ENCODE measurements at regions not wholly inside any gene's neighbourhood (a gene's known extent, or its start where the extent isn't known, plus 50 kb on each side); places are given as distances from the start of the nearest gene placed in this dataset.

DNA sequence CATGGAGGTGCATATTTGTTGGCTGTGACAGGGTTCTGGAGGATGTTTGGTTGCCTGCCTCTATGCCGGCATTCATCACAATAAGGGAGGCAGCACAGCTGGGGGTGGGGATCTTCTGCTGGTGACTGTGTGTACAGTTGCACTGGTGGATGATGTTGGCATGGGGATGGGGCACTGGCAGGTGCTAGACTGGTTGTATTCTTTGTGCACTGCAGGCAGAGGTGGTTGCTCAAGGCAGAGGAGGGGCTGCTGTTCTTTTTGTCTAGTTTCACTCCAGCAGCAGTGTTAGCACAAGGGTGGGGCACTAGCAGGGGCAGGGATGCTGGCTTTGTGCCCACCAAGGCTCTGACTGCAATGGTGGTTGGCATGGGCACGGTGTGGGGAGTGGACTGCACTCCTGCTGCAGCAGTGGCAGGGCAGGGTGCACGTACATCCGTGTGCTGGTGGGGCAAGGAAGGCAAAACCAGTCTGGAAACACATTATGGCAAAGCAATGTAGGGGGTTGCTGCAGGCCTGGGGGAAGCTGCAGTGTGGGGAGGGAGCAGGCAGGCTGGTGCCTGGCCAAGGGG lies 69.3 kb downstream of the ISOC1 start:
- no peak overlapping the region for H3K4me3 Mint-ChIP-seq
- H3K27ac Mint-ChIP-seq, result no peak overlapping the region
- H3K36me3 Mint-ChIP-seq (ENCODE audit: low read depth), result no peaks in the 10 kb centered on the region
- CTCF ChIA-PET, result no interaction called here
- no peak for DNase-seq
- peaks cover 10% of the 10 kb centered on the region for H3K9me3 Mint-ChIP-seq
- POLR2A ChIA-PET, result interaction anchor here (0.5 kb wide), 1 partner anchor 1088 kb away, joined by 4 read pairs; no protein-coding TSS in a partner anchor
- H3K4me1 Mint-ChIP-seq, result no peaks in the 10 kb centered on the region
- H3K27me3 Mint-ChIP-seq, result no peaks in the 10 kb centered on the region

DNA sequence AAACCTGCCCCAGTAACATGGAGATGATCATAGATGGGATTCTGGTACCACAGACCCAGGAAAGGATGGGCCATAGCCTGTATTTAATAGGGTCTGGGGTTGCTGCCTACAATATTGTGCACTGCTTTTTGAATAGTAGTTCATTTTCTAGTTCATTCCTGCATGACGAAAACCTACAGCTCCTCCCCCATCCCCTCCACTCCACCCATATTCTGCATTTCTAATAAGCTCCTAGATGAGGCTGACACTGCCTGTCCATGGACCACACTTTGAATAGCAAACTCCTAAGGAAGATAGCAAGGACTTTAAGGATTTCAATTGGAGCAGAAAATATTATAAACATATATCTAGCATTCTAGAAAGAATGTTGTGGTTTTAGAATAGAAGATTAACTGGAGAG lies 75.5 kb downstream of the ISOC1 start:
- no peaks in the 10 kb centered on the region for H3K9me3 Mint-ChIP-seq
- no peak overlapping the region for H3K4me3 Mint-ChIP-seq
- ChIA-PET CTCF (no interaction called here), POLR2A (no interaction called here)
- H3K36me3 Mint-ChIP-seq (ENCODE audit: low read depth), result no peaks in the 10 kb centered on the region
- DNase-seq, result no peak
- no peak overlapping the region for H3K27ac Mint-ChIP-seq
- no peaks in the 10 kb centered on the region for H3K4me1 Mint-ChIP-seq
- no peaks in the 10 kb centered on the region for H3K27me3 Mint-ChIP-seq

- no peaks in the 10 kb centered on the region for H3K27me3 Mint-ChIP-seq
- no peak for DNase-seq
- no peak overlapping the region for H3K27ac Mint-ChIP-seq
- no peak overlapping the region for H3K4me3 Mint-ChIP-seq
- ChIA-PET POLR2A (no interaction called here), CTCF (no interaction called here)
- H3K4me1 Mint-ChIP-seq, result no peaks in the 10 kb centered on the region
- H3K9me3 Mint-ChIP-seq, result no peaks in the 10 kb centered on the region
- no peaks in the 10 kb centered on the region for H3K36me3 Mint-ChIP-seq (ENCODE audit: low read depth)
Measured at GRCh38 chr5:129171194-129171944, 76.8 kb downstream of the ISOC1 start.

- CTCF ChIA-PET, result no interaction called here
- H3K27ac Mint-ChIP-seq, result no peak overlapping the region
- POLR2A ChIA-PET, result no interaction called here
- no peaks in the 10 kb centered on the region for H3K27me3 Mint-ChIP-seq
- H3K36me3 Mint-ChIP-seq (ENCODE audit: low read depth), result no peaks in the 10 kb centered on the region
- no peaks in the 10 kb centered on the region for H3K9me3 Mint-ChIP-seq
- no peak for DNase-seq
- no peaks in the 10 kb centered on the region for H3K4me1 Mint-ChIP-seq
- H3K4me3 Mint-ChIP-seq, result no peak overlapping the region
Measured at GRCh38 chr5:129172580-129172979, 78.0 kb downstream of the ISOC1 start.

- Mint-ChIP-seq H3K9me3 (no peaks in the 10 kb centered on the region), H3K27ac (no peak overlapping the region), H3K4me3 (no peak overlapping the region), H3K4me1 (no peaks in the 10 kb centered on the region), H3K36me3 (ENCODE audit: low read depth) (no peaks in the 10 kb centered on the region), H3K27me3 (no peaks in the 10 kb centered on the region)
- DNase-seq, result no peak
- POLR2A ChIA-PET, result no interaction called here
- CTCF ChIA-PET, result interaction anchor here (0.6 kb wide), 1 partner anchor 194 kb away, joined by 3 read pairs; no protein-coding TSS in a partner anchor
Measured at GRCh38 chr5:129173771-129174170, 79.2 kb downstream of the ISOC1 start.

DNA sequence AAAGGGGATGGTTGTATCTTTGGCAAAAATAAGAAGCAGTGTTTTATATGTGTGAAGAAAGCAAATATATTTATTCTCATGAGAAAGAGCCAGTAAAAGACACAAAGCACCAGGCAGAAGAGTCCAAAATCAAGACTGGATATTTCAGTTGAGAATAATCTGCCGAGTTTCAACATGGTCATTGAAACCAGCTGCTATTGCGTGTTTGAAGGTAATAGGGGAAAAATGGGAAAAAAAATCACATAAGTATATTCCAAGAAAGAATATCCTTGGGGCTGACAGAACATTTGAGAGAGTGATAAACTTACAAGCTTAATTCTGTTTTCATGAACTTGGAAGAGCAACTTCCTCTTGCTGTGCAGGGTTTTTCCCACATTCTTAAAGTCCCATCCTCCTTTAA lies 79.9 kb downstream of the ISOC1 start:
- Mint-ChIP-seq H3K36me3 (ENCODE audit: low read depth) (no peaks in the 10 kb centered on the region), H3K27me3 (no peaks in the 10 kb centered on the region), H3K4me1 (no peaks in the 10 kb centered on the region), H3K4me3 (no peak overlapping the region), H3K9me3 (no peaks in the 10 kb centered on the region), H3K27ac (no peak overlapping the region)
- ChIA-PET CTCF (no interaction called here), POLR2A (no interaction called here)
- no peak for DNase-seq

- Mint-ChIP-seq H3K27me3 (no peaks in the 10 kb centered on the region), H3K9me3 (no peaks in the 10 kb centered on the region), H3K36me3 (ENCODE audit: low read depth) (no peaks in the 10 kb centered on the region), H3K4me1 (no peaks in the 10 kb centered on the region), H3K27ac (no peak overlapping the region), H3K4me3 (no peak overlapping the region)
- no peak for DNase-seq
- POLR2A ChIA-PET, result no interaction called here
- CTCF ChIA-PET, result no interaction called here
Measured at GRCh38 chr5:129177451-129177850, 82.9 kb downstream of the ISOC1 start.

DNA sequence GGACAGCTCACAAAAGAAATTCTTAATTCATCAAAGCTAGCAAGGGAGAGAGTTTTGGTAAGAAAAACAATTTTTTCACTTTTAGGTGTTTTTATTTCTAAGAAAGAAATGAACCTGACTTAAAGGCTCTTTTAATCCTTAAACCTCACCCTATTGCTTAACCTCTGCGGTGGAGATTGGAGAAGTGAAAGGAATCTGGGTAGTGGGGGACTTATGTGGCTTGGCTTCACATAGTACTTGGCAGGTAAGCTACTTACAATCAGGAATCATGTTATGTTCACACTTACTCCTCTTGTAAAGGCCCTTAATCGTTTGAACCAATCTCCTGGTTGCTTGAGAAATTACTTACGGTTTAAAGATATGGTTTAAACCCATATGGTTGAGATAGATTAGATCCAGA lies 104.8 kb downstream of the ISOC1 start:
- Mint-ChIP-seq H3K4me3 (no peak overlapping the region), H3K27ac (no peak overlapping the region), H3K9me3 (no peaks in the 10 kb centered on the region), H3K4me1 (no peaks in the 10 kb centered on the region), H3K27me3 (no peaks in the 10 kb centered on the region), H3K36me3 (ENCODE audit: low read depth) (no peaks in the 10 kb centered on the region)
- ChIA-PET POLR2A (no interaction called here), CTCF (no interaction called here)
- no peak for DNase-seq

DNA sequence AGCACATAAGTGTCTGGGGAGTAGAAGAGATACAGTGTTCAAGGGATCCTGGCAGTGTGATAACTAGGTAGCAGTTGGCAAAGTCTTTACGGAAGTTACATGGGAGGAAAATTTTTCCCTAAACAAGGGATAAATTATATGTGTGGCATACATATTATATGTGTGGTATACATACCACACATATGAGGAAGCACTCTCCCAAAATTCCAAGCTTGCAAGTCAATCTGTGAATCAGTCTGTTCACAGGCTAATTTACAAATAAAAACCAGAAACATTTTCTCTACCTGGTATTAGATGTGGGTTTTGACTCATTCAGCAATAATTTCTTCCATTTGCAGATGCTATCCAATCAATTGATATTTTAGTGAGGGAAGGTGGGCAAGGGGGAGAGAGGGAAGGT lies 110.0 kb downstream of the ISOC1 start:
- POLR2A ChIA-PET, result no interaction called here
- H3K27ac Mint-ChIP-seq, result no peak overlapping the region
- DNase-seq, result no peak
- H3K4me3 Mint-ChIP-seq, result no peak overlapping the region
- peaks cover 3% of the 10 kb centered on the region for H3K9me3 Mint-ChIP-seq
- H3K27me3 Mint-ChIP-seq, result no peaks in the 10 kb centered on the region
- no peaks in the 10 kb centered on the region for H3K36me3 Mint-ChIP-seq (ENCODE audit: low read depth)
- no peaks in the 10 kb centered on the region for H3K4me1 Mint-ChIP-seq
- CTCF ChIA-PET, result no interaction called here

GRCh38 chr5:129216001-129216400 lies 121.5 kb downstream of the ISOC1 start:
- H3K4me1 Mint-ChIP-seq, result no peaks in the 10 kb centered on the region
- DNase-seq, result no peak
- H3K36me3 Mint-ChIP-seq (ENCODE audit: low read depth), result no peaks in the 10 kb centered on the region
- ChIA-PET POLR2A (no interaction called here), CTCF (no interaction called here)
- no peak overlapping the region for H3K27ac Mint-ChIP-seq
- H3K4me3 Mint-ChIP-seq, result no peak overlapping the region
- H3K9me3 Mint-ChIP-seq, result peaks cover 7% of the 10 kb centered on the region
- no peaks in the 10 kb centered on the region for H3K27me3 Mint-ChIP-seq

DNA sequence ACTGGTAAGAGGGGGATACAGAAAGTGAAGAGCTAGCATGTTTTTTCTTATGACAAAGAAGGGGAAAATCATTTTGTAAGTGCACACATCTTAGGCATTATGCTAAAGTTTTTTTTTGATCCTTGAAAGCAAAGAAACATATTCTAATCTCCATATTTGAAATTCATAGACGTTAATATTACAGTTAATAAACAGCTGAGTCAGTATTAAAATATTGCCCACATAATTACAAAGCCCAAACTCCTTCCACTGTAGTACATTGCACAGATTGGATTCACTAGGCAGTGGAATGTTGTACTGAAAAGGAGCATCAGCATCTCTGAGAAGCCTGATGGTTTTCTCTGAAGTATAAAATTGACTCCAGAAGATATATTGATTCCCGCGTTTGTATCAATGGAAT lies 122.6 kb downstream of the ISOC1 start:
- POLR2A ChIA-PET, result no interaction called here
- no peak for DNase-seq
- CTCF ChIA-PET, result no interaction called here
- Mint-ChIP-seq H3K9me3 (peaks cover 4% of the 10 kb centered on the region), H3K27ac (no peak overlapping the region), H3K4me3 (no peak overlapping the region), H3K4me1 (no peaks in the 10 kb centered on the region), H3K27me3 (no peaks in the 10 kb centered on the region), H3K36me3 (ENCODE audit: low read depth) (no peaks in the 10 kb centered on the region)

DNA sequence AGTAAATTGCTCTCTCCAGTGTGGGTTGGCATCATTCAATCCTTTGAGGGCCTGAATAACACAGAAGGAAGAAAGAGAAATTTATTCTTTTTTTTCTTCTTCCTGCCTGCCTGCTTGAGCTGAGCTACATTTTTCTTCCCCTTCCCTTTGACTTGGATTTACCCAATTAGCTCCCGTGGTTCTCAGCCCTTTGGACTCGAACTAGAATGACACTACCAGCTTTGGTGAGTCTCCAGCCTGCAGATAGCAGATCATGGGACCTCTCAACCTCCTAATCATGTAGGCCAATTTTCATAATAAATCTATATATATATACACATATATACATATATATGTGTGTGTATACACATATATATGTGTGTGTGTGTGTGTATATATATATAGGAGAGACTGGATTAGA lies 128.6 kb downstream of the ISOC1 start:
- DNase-seq, result no peak
- no peak overlapping the region for H3K27ac Mint-ChIP-seq
- H3K4me1 Mint-ChIP-seq, result no peaks in the 10 kb centered on the region
- CTCF ChIA-PET, result no interaction called here
- POLR2A ChIA-PET, result no interaction called here
- no peaks in the 10 kb centered on the region for H3K36me3 Mint-ChIP-seq (ENCODE audit: low read depth)
- no peaks in the 10 kb centered on the region for H3K9me3 Mint-ChIP-seq
- no peaks in the 10 kb centered on the region for H3K27me3 Mint-ChIP-seq
- H3K4me3 Mint-ChIP-seq, result no peak overlapping the region

DNA sequence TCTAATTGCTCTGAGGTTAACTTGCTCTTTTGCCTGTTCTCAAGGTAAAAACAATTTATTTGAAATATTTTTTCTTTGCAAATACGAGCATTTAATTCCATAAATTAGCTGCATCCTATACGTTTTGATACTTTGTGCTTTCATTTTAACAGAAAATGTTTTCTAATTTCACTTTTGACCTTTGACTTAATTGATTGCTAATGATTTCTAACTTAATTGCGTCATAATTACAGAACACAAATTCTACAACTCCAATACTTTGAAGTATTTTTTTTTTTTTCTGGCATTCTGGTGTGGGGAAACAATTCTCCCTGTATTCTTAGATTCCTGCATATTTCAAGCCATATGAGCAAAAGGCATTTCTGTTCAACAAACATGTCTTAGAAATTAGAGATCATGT lies 134.0 kb downstream of the ISOC1 start:
- Mint-ChIP-seq H3K9me3 (no peaks in the 10 kb centered on the region), H3K27me3 (no peaks in the 10 kb centered on the region), H3K4me3 (no peak overlapping the region), H3K36me3 (ENCODE audit: low read depth) (no peaks in the 10 kb centered on the region), H3K27ac (no peak overlapping the region), H3K4me1 (no peaks in the 10 kb centered on the region)
- CTCF ChIA-PET, result no interaction called here
- POLR2A ChIA-PET, result no interaction called here
- DNase-seq, result no peak

GRCh38 chr5:129241755-129242154 lies 147.2 kb downstream of the ISOC1 start:
- POLR2A ChIA-PET, result no interaction called here
- Mint-ChIP-seq H3K27ac (no peak overlapping the region), H3K4me3 (no peak overlapping the region), H3K36me3 (ENCODE audit: low read depth) (no peaks in the 10 kb centered on the region), H3K4me1 (no peaks in the 10 kb centered on the region), H3K9me3 (no peaks in the 10 kb centered on the region), H3K27me3 (no peaks in the 10 kb centered on the region)
- CTCF ChIA-PET, result no interaction called here
- DNase-seq, result no peak
